Left ventricle myocardium superior (tissue), 1 donor: ENCODE measurements at regions not wholly inside any gene's neighbourhood (a gene's known extent, or its start where the extent isn't known, plus 50 kb on each side); places are given as distances from the start of the nearest gene placed in this dataset.

ENCODE experiments used
- ATAC-seq: fragments of 200-7000 bp; cut with Tn5 transposase; one replicate; pipeline ENCODE4 v1.9.1; 2020; ENCODE audit warnings: mild to moderate bottlenecking, moderate library complexity
- DNase-seq: peaks from one replicate; pipeline ENCODE4 v3.0.0-alpha.2; 2020
- intact Hi-C: fragments of 100-400 bp; cut with micrococcal nuclease; formaldehyde crosslinking; loops from one replicate; pipeline ENCODE4 v1.11.0; 2022
- donor health status: DM: no; HTN: yes; CAD: no; lungs with severe emphysema.

GRCh38 chr4:133800966-133801365 lies 400.6 kb downstream of the PABPC4L start:
- intact Hi-C loops, result no loop called here
- DNase-seq, result no peak
- ATAC-seq, result no peak

DNA sequence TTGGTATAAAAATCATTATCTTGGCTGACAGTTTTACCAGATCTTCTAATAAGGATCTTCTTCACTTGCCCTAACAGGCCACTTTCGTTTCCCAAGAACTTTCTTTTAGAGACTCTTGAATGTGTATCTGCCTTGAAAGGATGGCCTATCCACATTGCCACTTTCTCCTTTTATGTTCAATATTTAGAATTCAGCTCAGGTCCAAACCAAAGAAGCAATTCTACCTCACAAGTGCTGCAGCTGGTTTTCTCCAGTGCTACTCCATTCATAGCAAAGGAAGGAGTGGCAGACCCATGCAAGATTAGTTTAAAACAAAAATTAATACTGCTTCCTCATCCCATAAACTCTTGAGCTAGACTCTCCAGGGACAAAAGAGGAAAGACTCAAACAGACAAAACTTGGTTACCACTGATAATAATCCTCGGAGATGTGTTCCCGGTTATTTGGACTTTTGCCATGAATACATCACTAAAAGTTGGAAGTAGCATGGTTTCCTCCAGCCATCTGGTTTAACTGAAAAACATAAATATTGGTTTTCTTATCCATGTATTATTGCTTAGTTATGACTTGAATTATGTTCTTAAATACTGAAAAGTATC lies 401.8 kb downstream of the PABPC4L start:
- intact Hi-C loops, result no loop called here
- DNase-seq, result no peak
- no peak for ATAC-seq

DNA sequence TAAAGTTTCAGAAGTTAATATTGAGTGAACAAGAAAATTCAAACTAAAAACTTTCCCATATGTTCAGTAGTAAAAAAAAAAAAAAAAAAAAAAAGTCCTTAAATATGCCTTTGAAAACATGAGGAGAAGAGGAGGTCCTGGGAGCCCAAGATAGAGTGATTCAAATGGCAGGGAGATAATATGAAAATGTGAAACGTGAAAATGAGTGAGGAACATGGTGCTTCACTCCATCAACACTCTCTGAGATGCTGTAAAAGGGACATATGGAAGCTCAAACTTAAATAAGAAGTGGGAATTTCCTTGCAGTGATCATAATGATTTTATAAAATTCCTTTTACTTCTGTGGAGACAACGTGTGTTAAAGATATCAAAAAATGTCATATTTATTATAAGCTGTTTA lies 423.9 kb downstream of the PABPC4L start:
- intact Hi-C loops, result no loop called here
- ATAC-seq (no peak), DNase-seq (no peak)

GRCh38 chr4:133776961-133777360 lies 424.6 kb downstream of the PABPC4L start:
- DNase-seq (no peak), ATAC-seq (no peak)
- intact Hi-C loops, result no loop called here

DNA sequence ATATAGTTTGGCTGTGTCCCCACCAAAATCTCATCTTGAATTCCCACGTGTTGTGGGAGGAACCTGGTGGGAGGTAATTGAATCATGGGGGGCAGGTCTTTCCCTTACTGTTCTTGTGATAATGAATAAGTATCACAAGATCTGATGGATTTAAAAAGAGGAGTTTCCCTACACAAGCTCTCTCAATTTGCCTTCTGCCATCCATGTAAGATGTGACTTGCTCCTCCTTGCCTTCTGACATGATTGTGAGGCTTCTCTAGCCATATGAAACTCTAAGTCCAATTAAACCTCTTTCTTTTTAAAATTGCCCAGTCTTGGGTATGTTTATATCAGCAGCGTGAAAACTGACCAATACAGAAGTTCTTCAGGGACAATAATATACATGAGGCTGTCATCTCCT lies 425.1 kb downstream of the PABPC4L start:
- no peak for DNase-seq
- intact Hi-C loops, result no loop called here

GRCh38 chr4:133775881-133776280 lies 425.7 kb downstream of the PABPC4L start:
- ATAC-seq, result no peak
- DNase-seq, result no peak
- intact Hi-C loops, result no loop called here

More for the DNA sequence above, 425.1 kb downstream of the PABPC4L start:
- ATAC-seq, result no peak

DNA sequence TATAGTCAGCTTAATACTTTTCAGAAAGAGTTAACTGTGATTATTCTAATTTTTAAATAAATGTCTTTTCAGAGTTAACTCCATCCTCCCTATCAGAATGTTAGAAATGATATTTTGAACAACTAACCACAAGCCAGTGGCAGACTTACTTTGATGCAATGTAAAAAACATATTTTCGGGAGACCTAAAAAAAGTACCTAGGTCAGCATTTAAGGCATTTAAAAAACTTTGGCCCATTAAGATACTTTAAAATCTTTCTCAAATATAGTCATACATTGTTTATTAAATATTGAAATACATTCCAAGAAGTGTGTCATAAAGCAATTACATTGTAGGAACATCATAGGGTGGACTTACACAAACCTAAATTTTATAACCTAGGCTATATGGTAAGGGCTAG lies 426.1 kb downstream of the PABPC4L start:
- intact Hi-C loops, result no loop called here
- ATAC-seq (no peak), DNase-seq (no peak)

GRCh38 chr4:133759428-133759827 lies 442.2 kb downstream of the PABPC4L start:
- ATAC-seq, result no peak
- intact Hi-C loops, result no loop called here
- no peak for DNase-seq

- DNase-seq (no peak), ATAC-seq (no peak)
- intact Hi-C loops, result no loop called here
These were observed 459.8 kb downstream of the PABPC4L start for GRCh38 chr4:133741766-133742165.

DNA sequence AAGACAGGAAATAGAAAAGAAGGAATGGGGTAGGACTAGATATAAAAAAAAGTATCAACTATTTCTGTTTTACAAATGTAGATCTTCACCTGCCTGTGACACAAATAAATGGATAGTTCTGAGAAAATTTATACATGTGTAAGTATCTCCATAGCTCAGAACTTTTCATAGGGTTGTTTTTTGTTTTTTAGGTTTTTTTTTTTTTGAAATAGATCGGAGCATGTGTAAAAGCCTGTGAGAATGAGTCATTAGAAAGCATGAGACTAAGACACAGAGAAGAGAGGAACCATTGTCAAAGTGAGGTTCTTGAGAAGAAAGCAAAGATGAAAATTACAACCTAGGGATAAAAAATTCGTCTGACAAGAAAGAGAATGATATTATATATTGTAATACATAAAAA lies 481.6 kb downstream of the PABPC4L start:
- ATAC-seq, result no peak
- DNase-seq, result no peak
- intact Hi-C loops, result no loop called here

- DNase-seq (no peak), ATAC-seq (no peak)
- intact Hi-C loops, result no loop called here
These were observed 482.5 kb downstream of the PABPC4L start for GRCh38 chr4:133719098-133719497.

- no peak for ATAC-seq
- no peak for DNase-seq
- intact Hi-C loops, result no loop called here
These were observed 487.4 kb downstream of the PABPC4L start for GRCh38 chr4:133714211-133714610.

DNA sequence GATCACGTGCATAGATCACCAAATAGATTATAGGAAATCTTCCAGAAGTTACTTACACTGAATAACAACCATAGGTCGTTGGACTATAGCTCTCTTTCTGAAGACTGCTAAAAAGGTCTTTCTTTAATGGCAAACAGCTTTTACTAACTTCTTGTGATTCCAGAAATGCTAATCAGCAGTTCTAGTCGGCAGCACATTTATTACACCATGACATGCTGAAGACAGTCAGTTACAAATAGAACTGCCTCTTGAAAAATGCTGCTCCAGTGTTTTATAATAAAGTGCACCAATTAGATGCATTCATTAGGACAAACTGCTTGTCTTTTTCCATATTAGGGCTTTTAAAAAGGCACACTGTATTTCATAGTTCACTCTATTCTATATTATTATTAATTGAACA lies 488.2 kb downstream of the PABPC4L start:
- ATAC-seq (no peak), DNase-seq (no peak)
- intact Hi-C loops, result no loop called here

DNA sequence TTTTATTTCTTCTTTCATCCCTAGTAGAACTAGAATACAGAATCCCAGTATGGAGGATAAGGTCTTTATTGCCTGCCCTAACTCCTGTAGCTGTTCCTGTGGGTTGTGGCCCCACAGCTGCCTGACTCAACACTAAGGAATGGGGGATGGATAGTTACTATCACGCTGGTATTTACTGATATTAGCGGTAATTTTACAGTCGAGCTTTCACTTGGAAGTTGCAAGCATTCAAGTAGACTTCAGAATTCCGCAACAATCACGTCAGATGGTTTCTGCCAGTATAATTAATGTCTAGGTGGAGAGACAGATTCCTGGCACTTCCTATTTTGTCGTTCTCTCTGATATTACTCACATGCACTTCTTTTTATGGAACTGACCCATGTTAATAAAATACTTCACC lies 489.8 kb downstream of the PABPC4L start:
- DNase-seq (no peak), ATAC-seq (no peak)
- intact Hi-C loops, result no loop called here

DNA sequence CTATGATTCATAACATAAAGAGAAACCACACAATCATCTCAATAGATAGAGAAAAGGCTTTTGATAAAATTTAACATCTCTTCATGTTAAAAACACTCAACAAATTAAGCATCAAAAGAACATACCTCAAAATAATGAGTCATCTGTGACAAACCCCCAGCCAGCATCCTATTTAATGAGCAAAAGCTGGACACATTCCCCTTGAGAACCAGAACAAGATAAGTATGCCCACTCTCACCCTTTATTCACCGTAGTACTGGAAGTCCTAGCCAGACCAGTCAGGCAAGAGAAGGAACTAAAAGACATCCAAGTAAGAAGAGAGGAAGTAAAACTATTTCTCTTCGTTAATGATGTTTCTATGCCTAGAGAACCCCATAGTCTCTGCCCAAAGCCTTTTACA lies 507.2 kb downstream of the PABPC4L start:
- intact Hi-C loops, result no loop called here
- DNase-seq (no peak), ATAC-seq (no peak)

GRCh38 chr4:133683967-133684366 lies 517.6 kb downstream of the PABPC4L start:
- no peak for DNase-seq
- intact Hi-C loops, result no loop called here
- ATAC-seq, result no peak

- no peak for DNase-seq
- no peak for ATAC-seq
- intact Hi-C loops, result no loop called here
These were observed 519.2 kb downstream of the PCDH10 start for GRCh38 chr4:133668061-133668851.

DNA sequence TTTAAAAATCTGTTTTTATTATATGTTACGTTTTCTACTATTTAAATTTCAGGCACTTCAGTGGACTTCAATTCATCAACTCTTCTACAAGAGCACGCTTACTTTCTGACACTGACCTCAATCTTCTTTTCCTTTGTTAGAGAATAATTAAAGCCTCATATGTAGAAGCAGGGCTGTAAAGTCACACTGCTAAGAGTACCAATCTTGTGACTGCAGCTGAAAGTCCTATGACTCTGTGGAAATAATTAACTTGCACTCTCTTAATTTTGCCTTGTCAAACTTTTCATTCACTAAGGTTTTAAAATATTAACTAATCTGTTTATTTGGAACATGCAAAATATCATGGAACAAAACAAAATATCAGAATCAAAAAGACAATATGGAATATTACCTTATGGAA lies 498.1 kb downstream of the PCDH10 start:
- ATAC-seq (no peak), DNase-seq (no peak)
- intact Hi-C loops, result no loop called here

DNA sequence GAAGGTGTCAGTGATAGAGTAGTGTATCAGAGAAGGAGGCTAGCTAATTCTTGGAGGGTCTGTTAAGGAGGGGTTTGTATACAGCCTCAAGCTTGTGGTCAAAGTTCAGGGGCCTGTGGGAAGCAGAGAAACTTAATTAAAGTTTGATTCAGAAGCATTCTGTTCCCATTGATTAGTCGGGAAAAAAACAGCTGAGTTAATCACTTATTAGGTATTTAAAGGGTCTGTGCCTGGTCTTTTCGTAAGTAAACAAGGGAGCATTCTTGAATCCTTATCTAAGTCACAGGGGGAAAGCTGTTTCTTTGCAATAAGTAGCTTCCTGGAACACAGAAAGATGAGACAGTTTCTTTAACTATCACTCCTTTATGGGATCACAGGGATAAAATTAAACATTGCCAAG lies 492.1 kb downstream of the PCDH10 start:
- ATAC-seq, result no peak
- DNase-seq, result no peak
- intact Hi-C loops, result no loop called here

- intact Hi-C loops, result no loop called here
- no peak for ATAC-seq
These were observed 489.7 kb downstream of the PCDH10 start for GRCh38 chr4:133638751-133639150.

GRCh38 chr4:133637161-133637560 lies 488.1 kb downstream of the PCDH10 start:
- no peak for DNase-seq
- no peak for ATAC-seq
- intact Hi-C loops, result no loop called here

More at GRCh38 chr4:133638751-133639150, 489.7 kb downstream of the PCDH10 start:
- no peak for DNase-seq
